NCI-H128 (cell line): ENCODE measurements at regions not wholly inside any gene's neighbourhood (a gene's known extent, or its start where the extent isn't known, plus 50 kb on each side); places are given as distances from the start of the nearest gene placed in this dataset.

Source experiments
- DNase-seq: peaks from one replicate; lab custom pipeline; 2025; ENCODE audit not compliant: unreplicated experiment; lab: John Stamatoyannopoulos, UW

DNA sequence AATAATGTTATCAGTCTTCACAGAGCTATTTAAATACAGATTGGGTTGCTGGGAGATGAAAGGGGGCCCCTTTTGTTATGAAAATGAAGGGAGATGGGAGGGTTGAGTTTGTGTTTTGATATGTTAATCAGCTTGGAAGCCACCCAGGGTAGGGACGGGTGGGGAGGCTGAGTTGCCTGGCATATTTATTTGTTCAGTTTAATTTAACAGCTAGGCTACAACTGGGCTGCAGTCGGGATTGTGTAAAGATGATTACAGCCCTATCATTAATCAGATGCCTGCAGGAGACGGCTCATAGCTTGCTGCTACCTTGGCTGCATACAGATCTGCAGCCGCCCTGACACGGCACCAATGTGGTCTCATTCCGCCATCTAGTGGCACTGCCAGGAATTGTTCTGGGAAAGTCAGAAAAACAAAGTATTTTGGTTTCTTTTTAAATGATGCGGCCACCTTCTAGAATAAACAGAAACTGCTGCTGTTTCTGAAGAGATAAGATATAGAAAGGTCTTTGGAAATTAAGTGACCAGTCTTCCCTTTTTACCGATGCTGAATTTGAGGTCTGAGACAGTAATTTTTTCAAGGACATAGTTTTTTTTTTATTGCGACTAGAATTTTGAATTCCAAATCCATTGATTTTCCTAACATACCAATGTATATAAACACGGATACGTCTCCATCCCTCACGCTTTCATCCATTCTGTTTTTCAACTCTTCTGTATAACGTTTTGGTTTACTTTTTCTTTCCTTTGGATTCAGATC is 458.0 kb upstream of the ASIC2 start:
- no peak for DNase-seq

- no peak for DNase-seq
Measured at GRCh38 chr17:33751702-33752065, 458.6 kb upstream of the ASIC2 start.

GRCh38 chr17:33753452-33753851 is 460.4 kb upstream of the ASIC2 start:
- no peak for DNase-seq

DNA sequence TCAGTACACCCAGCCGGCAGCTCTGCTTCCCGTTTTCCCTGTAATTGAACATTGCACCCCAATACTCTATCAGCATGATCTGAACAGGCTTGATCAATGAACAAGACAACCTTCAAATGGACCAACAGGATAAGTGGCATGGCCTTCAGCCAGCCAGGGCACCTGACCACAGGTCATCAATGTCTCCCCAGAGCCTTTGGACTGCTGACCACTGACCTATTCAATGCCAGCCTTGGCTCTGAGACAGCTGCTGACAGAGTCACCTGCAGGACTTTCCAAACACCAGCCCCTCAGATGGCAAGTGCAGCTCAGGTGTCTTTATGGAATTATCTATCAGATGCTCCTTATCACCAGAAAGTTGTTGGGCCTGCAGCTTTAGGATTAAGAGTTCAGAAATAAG is 462.9 kb upstream of the ASIC2 start:
- DNase-seq = no peak

- DNase-seq = no peak
Measured at GRCh38 chr17:33765871-33766270, 472.8 kb upstream of the ASIC2 start.

DNA sequence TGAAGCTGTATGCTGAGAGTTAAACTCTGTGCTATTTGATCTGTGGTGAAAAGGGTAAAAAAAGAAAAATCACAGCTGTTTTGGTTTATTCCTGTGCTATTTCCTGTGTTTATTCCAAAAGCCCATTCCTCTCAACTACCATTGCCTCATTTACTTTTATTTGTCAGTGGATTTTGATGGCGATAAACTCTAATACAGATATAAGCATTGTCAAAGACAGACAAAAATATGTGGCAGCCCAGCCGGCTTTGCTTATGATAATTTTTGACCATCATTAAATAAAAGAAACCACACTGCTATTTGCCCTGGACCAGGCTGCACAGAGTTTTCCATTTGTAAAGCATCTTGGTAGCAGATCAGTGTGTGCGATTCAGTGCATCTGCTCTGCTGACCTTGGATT is 473.6 kb upstream of the ASIC2 start:
- DNase-seq = no peak

GRCh38 chr17:33769066-33769465 is 476.0 kb upstream of the ASIC2 start:
- DNase-seq = no peak

GRCh38 chr17:33776304-33776703 is 478.8 kb upstream of the CCL2 start:
- no peak for DNase-seq

- no peak for DNase-seq
Measured at GRCh38 chr17:33776903-33777302, 478.2 kb upstream of the CCL2 start.

- no peak for DNase-seq
Measured at GRCh38 chr17:33777674-33778073, 477.4 kb upstream of the CCL2 start.

DNA sequence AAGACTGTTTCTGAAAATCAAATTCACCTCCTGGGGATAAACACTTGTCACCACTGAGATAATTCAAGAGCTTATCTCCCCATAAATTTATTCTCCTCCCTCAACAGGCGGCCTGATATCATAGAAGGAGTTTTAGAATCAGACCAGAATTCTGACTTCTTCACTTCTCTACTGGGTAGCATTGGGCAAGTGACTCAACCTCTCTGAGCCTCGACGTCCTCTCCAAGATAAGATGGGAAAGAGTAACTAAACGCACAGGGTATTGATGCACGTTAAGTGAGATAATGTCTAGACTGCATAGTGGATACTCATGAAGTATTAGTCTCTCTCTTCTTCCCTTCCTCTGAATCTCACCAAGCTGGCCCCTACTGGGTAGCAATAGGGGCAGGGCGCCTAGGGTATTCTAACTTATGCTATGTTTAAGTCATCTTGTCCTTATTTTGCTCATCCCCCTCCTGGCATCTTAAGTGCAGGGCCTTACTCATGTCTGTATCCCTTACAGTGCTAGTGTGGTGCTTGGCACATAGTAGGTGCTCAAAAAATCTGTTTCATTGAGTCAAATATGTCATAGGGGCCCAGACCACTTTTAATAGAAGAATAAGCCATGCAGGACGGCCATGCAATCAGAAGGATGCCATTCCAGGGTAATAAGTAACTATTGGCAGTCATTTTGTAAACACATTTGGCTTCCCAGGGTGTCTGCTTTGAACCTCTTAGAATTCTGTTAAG is 476.4 kb upstream of the CCL2 start:
- DNase-seq = no peak

DNA sequence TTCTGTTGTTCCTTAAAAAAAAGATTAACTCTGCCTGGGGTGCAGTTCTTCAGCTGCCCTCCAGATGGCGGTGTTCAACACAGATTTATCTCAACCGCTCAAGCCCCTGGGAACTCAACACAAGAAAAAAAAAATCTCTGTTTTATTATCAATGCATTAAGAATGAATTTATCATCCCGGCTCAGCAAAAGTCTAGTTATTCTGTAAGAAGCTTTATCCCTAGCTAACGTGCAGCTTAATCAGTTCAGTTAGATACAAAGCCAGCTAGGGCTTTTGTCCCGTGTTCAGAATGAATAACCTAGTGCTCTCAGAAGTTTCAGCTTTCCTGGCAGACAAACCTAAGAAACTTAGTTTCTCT is 475.9 kb upstream of the CCL2 start:
- DNase-seq = no peak

- no peak for DNase-seq
Measured at GRCh38 chr17:33785281-33785680, 469.8 kb upstream of the CCL2 start.

DNA sequence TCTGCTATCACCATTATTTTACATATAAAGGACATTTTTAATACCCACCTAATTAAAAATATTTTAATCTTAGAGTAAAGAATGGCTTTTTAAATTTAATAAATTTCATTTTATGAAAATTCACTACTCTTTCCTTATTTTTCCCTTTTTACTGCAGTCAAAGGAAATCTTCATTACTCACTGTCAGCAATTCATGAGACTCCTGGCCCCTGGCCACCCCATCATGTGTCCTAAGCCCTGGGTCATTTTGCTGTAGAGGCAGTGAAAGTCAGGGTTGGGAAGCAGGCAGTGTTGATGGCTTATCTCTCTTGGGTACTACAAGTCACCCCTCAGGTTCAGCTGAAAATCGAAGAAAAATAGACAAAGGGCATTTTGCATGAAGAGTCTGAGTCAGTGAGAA is 468.6 kb upstream of the CCL2 start:
- DNase-seq = no peak

DNA sequence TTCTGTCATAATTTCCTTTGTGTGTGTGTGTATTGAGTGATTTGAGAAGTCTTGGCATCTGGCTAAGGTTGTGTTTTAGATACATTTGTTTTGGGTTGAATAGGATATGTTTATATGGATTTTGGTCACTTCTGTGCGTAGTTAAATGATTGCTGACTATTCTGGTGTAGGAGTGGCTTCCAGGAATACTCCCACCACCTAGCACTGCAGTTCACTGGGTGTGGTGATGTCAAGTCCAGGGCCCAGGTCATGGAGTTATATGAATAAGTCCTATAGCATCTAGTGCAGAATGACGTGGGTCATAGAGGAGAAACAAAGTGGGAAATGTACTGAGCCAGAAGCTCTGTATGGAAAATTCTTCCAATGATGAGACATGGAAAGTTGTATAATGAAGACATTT is 465.4 kb upstream of the CCL2 start:
- no peak for DNase-seq

DNA sequence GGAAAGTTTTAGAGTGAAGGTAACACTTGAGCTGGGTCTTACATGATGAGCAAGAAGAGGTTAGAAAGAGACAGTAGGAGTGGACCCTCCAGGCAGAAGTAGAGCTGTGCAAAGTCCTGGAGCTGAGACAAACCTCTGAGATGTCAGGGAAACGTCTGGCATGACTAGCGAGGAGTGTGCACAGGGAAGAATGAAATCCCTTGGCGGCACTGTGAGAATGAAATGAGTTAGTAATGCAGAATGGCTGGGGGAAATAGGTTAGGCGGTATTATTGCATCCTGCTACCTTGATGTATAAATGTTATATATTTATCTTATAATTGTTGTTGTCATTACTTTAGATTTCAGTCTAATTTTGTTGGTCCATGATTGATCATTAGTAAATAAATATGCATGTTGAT is 457.9 kb upstream of the CCL2 start:
- DNase-seq = no peak

DNA sequence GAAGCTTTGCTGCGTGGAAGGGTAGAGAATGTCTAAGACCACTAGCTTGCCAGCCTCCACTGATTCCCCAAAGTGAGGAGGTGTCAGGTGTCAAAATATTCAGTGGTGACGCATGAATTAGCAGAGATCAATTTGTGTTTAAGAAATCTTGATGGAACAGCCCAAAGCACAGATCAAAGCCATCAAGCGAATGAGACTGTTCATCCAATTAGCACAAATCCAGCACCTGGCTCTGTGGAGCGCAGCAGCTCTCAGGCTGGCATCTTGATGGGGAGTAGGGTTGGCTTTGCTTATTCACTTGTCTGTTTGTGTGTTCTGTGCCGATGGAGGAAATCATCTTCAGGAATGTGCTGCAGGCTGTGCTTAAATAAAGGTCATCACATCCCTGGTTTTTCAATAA is 456.8 kb upstream of the CCL2 start:
- no peak for DNase-seq

GRCh38 chr17:33802349-33803198 is 452.5 kb upstream of the CCL2 start:
- DNase-seq = no peak

DNA sequence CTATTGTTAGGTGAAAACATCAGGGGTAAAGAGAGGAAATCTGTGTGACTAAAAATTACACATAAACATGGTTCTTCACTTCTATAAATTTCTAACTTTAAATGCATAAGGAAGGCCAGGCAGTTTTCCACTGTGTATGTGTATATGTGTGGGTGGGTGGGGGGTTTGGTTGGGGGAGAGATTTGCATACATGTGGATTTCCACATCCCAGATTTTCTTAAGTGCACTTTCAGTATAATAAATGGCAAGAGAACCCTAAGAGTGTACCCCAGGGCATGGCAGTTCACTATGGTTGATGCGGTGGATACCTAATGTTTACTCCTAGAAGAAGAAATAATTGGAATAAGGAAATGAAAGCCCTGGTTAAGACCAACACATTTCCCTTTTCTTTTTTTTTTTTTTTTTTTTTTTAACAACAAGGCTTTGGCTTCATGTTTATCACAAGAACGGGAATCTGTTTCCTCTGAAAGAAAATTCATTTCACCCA is 451.8 kb upstream of the CCL2 start:
- no peak for DNase-seq

DNA sequence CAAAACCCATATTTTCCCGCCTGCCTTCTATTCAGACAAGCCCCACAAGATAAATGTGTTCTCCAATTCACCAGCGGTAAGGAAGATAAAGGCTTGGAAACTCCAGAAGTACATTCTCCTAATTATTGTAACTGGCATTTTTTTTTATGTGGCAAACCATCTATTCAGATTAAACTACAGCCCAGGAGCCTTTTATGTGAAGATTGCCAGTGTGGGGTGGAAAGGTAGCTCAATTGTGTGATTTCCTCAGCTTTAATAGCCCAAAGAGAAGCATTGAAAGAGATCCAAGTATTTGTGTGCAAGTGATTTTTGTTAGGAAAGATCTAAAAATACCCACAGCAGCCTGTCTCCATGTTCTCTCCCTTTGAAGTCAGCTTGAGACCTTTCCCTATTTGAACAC is 451.4 kb upstream of the CCL2 start:
- no peak for DNase-seq

DNA sequence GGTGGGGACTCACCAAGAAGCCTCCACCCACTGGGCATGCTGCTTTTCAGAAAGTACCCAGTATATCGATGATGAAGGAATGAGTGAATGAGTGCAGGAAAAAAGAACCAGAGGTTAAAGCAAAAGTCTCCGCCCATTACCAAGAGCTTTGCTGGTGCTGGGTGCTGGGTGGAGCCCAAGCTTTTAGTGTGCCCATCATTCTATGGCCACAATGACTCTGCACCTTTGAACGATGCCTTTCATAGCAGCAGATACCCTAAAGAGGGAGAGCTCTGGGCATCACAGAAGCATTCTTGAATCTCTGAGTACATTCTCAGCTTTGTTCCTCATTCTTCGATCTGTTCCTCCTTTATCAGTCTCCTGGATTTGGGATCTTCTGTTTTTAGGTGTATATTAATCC is 450.7 kb upstream of the CCL2 start:
- DNase-seq = no peak

DNA sequence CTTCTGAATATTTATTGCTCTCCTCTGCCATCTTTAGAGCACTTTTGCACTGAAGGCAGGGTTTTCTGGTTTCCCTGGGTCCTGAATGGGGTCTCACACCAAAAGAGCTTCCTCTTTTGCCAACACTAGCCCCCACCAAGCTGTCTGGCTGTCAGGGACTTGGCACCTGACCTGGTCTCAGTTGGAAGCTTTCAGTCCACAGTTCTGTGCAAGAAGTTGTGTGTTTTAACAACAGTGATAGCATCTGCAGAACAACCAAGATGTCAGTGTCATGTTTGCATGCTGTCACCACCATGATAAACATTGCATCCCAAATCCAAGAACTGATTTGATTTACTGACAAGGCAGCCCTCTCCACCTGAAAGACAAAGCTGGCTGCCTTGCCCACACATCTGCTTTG is 448.5 kb upstream of the CCL2 start:
- DNase-seq = no peak
